Spleen (tissue), 11 donors: ENCODE measurements at regions not wholly inside any gene's neighbourhood (a gene's known extent, or its start where the extent isn't known, plus 50 kb on each side); places are given as distances from the start of the nearest gene placed in this dataset.
A peak's percentile ranks its signal among the peaks of the same experiment; 100 is the strongest.
"Not testable (repeated sequence)": the region's sequence is repeated elsewhere in the genome, so short reads cannot be mapped to it uniquely, and the experiment has no call there.

Experiments
- DNase-seq: peaks from one replicate; pipeline ENCODE4 v3.0.0-alpha.2; 2020
- H3K27ac ChIP-seq, 8 donors: fragments of 200-600 bp; sonication (generic) in 7 of 8; 1 replicate in 4 of 8; 2 replicates in 4 of 8; pipeline versions ENCODE4 v1.5.0 to v1.8.0; 2016 to 2021; ENCODE audit warnings: inconsistent platforms in 4 of 8, mild to moderate bottlenecking in 4 of 8, moderate library complexity in 1 of 8
- H3K27me3 ChIP-seq, 7 donors: fragments of 200-600 bp; sonication (generic) in 6 of 7; replicated peaks in 1 of 7; 1 replicate in 4 of 7; 2 replicates in 3 of 7; pipeline versions ENCODE4 v1.5.0 to v1.8.0; 2016 to 2021; ENCODE audit warnings: inconsistent platforms in 3 of 7, mild to moderate bottlenecking in 1 of 7
- H3K36me3 ChIP-seq, 6 donors: fragments of 200-600 bp; sonication (generic) in 5 of 6; 1 replicate in 4 of 6; 2 replicates in 2 of 6; pipeline versions ENCODE4 v1.5.0 to v1.8.0; 2016 to 2021; ENCODE audit warnings: inconsistent platforms in 2 of 6
- H3K4me1 ChIP-seq, 6 donors: fragments of 200-600 bp; sonication (generic) in 5 of 6; 1 replicate in 3 of 6; 2 replicates in 3 of 6; pipeline versions ENCODE4 v1.5.0 to v1.8.0; 2016 to 2021; ENCODE audit warnings: inconsistent platforms in 3 of 6
- H3K4me3 ChIP-seq, 8 donors: fragments of 200-600 bp; sonication (generic) in 7 of 8; 1 replicate in 4 of 8; 2 replicates in 4 of 8; pipeline versions ENCODE4 v1.5.0 to v1.8.0; 2016 to 2021; ENCODE audit warnings: inconsistent platforms in 4 of 8, mild to moderate bottlenecking in 4 of 8, moderate library complexity in 2 of 8
- H3K9me3 ChIP-seq, 8 donors: fragments of 200-600 bp; sonication (generic) in 7 of 8; 1 replicate in 4 of 8; 2 replicates in 4 of 8; pipeline versions ENCODE4 v1.5.0 to v1.8.0; 2016 to 2021; ENCODE audit warnings: inconsistent platforms in 4 of 8
- CTCF ChIP-seq, 11 experiments: fragments of 200-600 bp in 7 of 11; fragments of 450-650 bp in 4 of 11; sonication (generic) in 4 of 11; IDR thresholded peaks in 8 of 11; conservative IDR thresholded peaks in 3 of 11; 1 replicate in 7 of 11; 2 replicates in 4 of 11; pipeline versions ENCODE4 v1.4.0 to v1.8.0; 2016 to 2021; ENCODE audit warnings: antibody characterized with exemption in 11 of 11, inconsistent platforms in 4 of 11, mild to moderate bottlenecking in 1 of 11
- POLR2A ChIP-seq, 3 donors: fragments of 450-650 bp; IDR thresholded peaks; one replicate each; pipeline ENCODE4 v1.5.1; 2017; ENCODE audit warnings: antibody characterized with exemption in 3 of 3, mild to moderate bottlenecking in 1 of 3
- POLR2AphosphoS5 ChIP-seq, 3 donors: sonication (generic); formaldehyde crosslinking; IDR thresholded peaks; one replicate each; pipeline ENCODE4 v1.5.1; 2017; ENCODE audit warnings: antibody characterized with exemption in 3 of 3
- WGBS, 5 donors: extraction: QIAGEN DNeasy Blood & Tissue Kit in 3 of 5; methylation state at CpG; one replicate each; pipeline versions ENCODE4 v1.1.5 to v1.1.7; 2013 to 2018; 5-methylcytosine and 5-hydroxymethylcytosine counted together
- intact Hi-C: fragments of 100-400 bp; cut with DNase I; formaldehyde crosslinking; loops from one replicate; pipeline ENCODE4 v1.15.0; 2023; ENCODE audit warnings: low total_unique reads
- donor health status: healthy with polysubstance abuse.
- donor health status: DM: no; HTN: no; CAD: no; lungs with moderate emphysema.
- donor health status: DM: no; HTN: no; CAD: no.
- donor health status: Bipolar disorder and iron deficiency.
- donor health status: healthy.
- donor health status: DM: no; HTN: no; CAD: no.
- donor health status: DM: yes; HTN: yes; CAD: no.

DNA sequence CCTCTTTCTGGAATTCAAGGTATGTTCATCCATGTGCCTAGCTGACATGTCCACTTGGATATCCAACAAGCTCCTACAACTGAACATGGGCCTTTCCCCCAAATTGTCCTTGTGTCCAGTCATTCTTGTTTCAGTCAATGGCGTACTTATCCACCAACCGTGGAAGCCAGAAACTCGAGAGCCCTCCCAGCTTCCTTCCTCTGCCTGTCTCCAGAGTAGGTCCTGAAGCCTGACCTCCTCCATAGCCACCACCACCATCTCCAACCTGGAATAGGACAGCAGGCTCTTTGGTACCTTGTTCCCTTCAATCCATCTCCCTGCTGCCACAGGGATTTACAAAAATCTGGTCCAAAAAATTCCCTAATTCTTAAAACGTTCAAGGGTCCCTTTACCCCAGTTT lies 305.1 kb downstream of the RPS24 start:
- Histone ChIP-seq H3K27me3 (no peaks in the 10 kb centered on the region), H3K4me3 (no peak overlapping the region), H3K4me1 (peaks cover 0 to 18% (median 13%) of the 10 kb centered on the region in 6 donors), H3K9me3 (no peaks in the 10 kb centered on the region), H3K27ac (no peak overlapping the region), H3K36me3 (no peaks in the 10 kb centered on the region)
- 75 to 97% (median 85%) methylated on average over 4 of the region's 4 CpGs for WGBS, 5 donors
- no peak for DNase-seq
- intact Hi-C loops = no loop called here
- TF ChIP-seq POLR2AphosphoS5 (IDR thresholded peaks at IDR 0.05) (no peak), CTCF (IDR thresholded peaks at IDR 0.05 in 8 of 11, conservative IDR thresholded peaks at IDR 0.05 in 3 of 11) (no peak), POLR2A (IDR thresholded peaks at IDR 0.05) (no peak)

GRCh38 chr10:78339251-78339650 lies 305.6 kb downstream of the RPS24 start:
- 33 to 48% (median 42%) methylated on average over 4 of the region's 4 CpGs for WGBS, 5 donors
- intact Hi-C loops = no loop called here
- Histone ChIP-seq H3K27me3 (no peaks in the 10 kb centered on the region), H3K36me3 (no peaks in the 10 kb centered on the region), H3K4me1 (peaks cover 0 to 18% (median 13%) of the 10 kb centered on the region in 6 donors), H3K27ac (no peak overlapping the region), H3K9me3 (no peaks in the 10 kb centered on the region), H3K4me3 (no peak overlapping the region)
- DNase-seq = peak; percentile 16
- TF ChIP-seq POLR2A (IDR thresholded peaks at IDR 0.05) (no peak), CTCF (IDR thresholded peaks at IDR 0.05 in 8 of 11, conservative IDR thresholded peaks at IDR 0.05 in 3 of 11) (no peak), POLR2AphosphoS5 (IDR thresholded peaks at IDR 0.05) (no peak)

DNA sequence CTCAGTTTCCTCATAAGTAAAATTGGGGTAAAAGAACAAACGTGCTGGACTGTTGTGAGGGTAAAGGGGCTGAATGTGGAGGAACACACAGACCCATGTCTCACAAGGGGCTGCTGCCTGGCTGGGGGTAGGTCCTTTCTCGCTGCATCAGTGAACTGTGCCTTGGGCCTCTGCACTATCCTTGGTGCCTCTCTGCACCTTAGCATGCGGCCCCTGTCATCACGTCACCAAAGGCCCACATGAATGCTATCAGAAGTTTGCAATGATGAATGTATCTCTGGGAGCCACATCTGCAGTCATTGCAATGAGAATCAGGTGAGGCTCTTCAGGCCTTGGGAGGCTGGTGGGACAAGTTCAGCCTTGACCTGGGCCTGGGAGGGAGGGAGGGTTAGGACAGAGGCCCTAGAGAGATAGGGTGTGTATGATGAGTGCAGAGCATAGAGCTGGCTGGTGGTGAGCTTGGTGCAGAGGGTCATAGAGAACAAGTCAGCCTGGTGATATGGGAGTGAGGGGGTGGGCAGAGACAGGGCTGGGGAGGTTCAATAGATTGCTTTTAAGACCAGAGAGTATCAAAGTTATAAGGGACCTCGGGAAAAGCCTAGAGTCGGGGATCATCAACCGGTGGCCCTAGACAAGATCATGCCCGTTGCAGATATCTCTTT lies 308.4 kb downstream of the RPS24 start:
- Histone ChIP-seq H3K27ac (no peak overlapping the region), H3K4me1 (no peaks in the 10 kb centered on the region), H3K36me3 (no peaks in the 10 kb centered on the region), H3K27me3 (no peaks in the 10 kb centered on the region), H3K4me3 (no peak overlapping the region), H3K9me3 (no peaks in the 10 kb centered on the region)
- TF ChIP-seq CTCF (IDR thresholded peaks at IDR 0.05 in 8 of 11, conservative IDR thresholded peaks at IDR 0.05 in 3 of 11) (no peak), POLR2AphosphoS5 (IDR thresholded peaks at IDR 0.05) (no peak), POLR2A (IDR thresholded peaks at IDR 0.05) (no peak)
- intact Hi-C loops = no loop called here
- 86 to 97% (median 89%) methylated on average over 8 of the region's 8 CpGs for WGBS, 5 donors
- DNase-seq = peak; percentile 37

GRCh38 chr10:78342827-78343653 lies 309.4 kb downstream of the RPS24 start:
- Histone ChIP-seq H3K27ac (no peak overlapping the region), H3K9me3 (no peaks in the 10 kb centered on the region), H3K4me3 (no peak overlapping the region), H3K27me3 (peaks cover 0 to 3% (median 0%) of the 10 kb centered on the region in 7 donors), H3K36me3 (no peaks in the 10 kb centered on the region), H3K4me1 (no peaks in the 10 kb centered on the region)
- peak; percentile 63 for DNase-seq
- no peak for TF ChIP-seq POLR2AphosphoS5 (IDR thresholded peaks at IDR 0.05)
- no peak for TF ChIP-seq CTCF (IDR thresholded peaks at IDR 0.05 in 8 of 11, conservative IDR thresholded peaks at IDR 0.05 in 3 of 11)
- no peak for TF ChIP-seq POLR2A (IDR thresholded peaks at IDR 0.05)
- 69 to 81% (median 73%) methylated on average over 8 to 11 of the region's 11 CpGs for WGBS, 5 donors
- intact Hi-C loops = no loop called here

DNA sequence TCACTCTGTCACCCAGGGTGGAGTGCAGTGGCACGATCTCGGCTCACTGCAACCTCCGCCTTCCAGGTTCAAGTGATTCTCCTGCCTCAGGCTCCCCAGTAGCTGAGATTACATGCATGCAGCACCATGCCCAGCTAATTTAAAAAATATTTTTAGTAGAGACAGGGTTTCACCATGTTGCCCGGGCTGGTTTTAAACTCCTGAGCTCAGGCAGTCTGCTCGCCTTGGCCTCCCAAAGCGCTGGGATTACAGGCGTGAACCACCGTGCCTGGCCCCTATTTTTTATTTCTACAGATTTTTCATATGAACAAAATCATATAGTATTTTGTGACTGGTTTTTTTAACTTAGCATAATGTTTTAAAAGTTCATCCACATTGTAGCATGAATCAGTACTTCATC lies 310.6 kb downstream of the RPS24 start:
- H3K4me3 ChIP-seq = not testable (repeated sequence)

GRCh38 chr10:78345515-78345914 lies 311.9 kb downstream of the RPS24 start:
- DNase-seq, H3K4me3 ChIP-seq, H3K27me3 ChIP-seq, H3K27ac ChIP-seq, H3K36me3 ChIP-seq, H3K9me3 ChIP-seq, H3K4me1 ChIP-seq, intact Hi-C loops: not testable (repeated sequence)
- 75 to 97% (median 89%) methylated on average over 3 of the region's 3 CpGs for WGBS, 5 donors

More for the DNA sequence above, 310.6 kb downstream of the RPS24 start:
- DNase-seq, H3K27ac ChIP-seq, H3K27me3 ChIP-seq, H3K9me3 ChIP-seq, H3K36me3 ChIP-seq, H3K4me1 ChIP-seq, intact Hi-C loops: not testable (repeated sequence)
- 93 to 98% (median 96%) methylated on average over 8 of the region's 8 CpGs for WGBS, 5 donors
